Activated T-cell treated with anti-CD3 and anti-CD28 coated beads, Interleukin-2, amount 50 U/mL, for 24 hours (primary cell): ENCODE measurements at regions not wholly inside any gene's neighbourhood (a gene's known extent, or its start where the extent isn't known, plus 50 kb on each side); places are given as distances from the start of the nearest gene placed in this dataset.
"Not testable (repeated sequence)": the region's sequence is repeated elsewhere in the genome, so short reads cannot be mapped to it uniquely, and the experiment has no call there.

Source experiments
- DNase-seq: peaks from one replicate; pipeline ENCODE4 v3.0.0-alpha.2; 2020
- H3K27ac Mint-ChIP-seq: 2 replicates; pipeline ENCODE4 v1.8.0; 2020; ENCODE audit warnings: mild to moderate bottlenecking, mixed read lengths
- H3K27me3 Mint-ChIP-seq: 2 replicates; pipeline ENCODE4 v1.8.0; 2020; ENCODE audit warnings: mixed read lengths
- H3K36me3 Mint-ChIP-seq: 2 replicates; pipeline ENCODE4 v1.8.0; 2020; ENCODE audit warnings: low read depth, mixed read lengths
- H3K4me1 Mint-ChIP-seq: 2 replicates; pipeline ENCODE4 v1.8.0; 2020; ENCODE audit warnings: low read depth, mixed read lengths
- H3K4me3 Mint-ChIP-seq: 2 replicates; pipeline ENCODE4 v1.8.0; 2020; ENCODE audit warnings: mild to moderate bottlenecking, moderate library complexity, mixed read lengths
- H3K9me3 Mint-ChIP-seq: 2 replicates; pipeline ENCODE4 v1.8.0; 2020; ENCODE audit warnings: mixed read lengths

DNA sequence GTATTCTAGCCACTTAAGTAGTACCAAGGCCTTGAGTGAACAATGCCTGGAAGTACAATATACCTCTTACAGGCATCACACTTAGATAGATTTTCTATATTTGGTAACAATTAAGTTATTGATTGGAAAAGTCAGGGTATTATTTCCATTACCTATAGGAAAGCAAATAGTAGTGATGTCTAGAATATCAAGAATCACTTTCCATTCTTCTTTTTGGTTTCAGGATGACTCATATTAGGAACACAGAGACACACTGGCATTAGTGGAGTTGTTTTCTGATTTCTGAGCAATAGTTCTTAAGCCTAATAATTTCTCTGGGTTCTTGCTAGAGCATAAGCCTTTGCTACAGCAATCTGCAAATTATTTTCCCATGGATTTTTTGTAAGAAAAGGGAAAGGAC is 1640.0 kb upstream of the SEL1L start:
- DNase-seq: no peak
- Mint-ChIP-seq H3K27me3 (no peaks in the 10 kb centered on the region), H3K4me1 (no peaks in the 10 kb centered on the region), H3K9me3 (peaks cover 30% of the 10 kb centered on the region), H3K27ac (no peak overlapping the region), H3K4me3 (no peak overlapping the region), H3K36me3 (no peaks in the 10 kb centered on the region)

DNA sequence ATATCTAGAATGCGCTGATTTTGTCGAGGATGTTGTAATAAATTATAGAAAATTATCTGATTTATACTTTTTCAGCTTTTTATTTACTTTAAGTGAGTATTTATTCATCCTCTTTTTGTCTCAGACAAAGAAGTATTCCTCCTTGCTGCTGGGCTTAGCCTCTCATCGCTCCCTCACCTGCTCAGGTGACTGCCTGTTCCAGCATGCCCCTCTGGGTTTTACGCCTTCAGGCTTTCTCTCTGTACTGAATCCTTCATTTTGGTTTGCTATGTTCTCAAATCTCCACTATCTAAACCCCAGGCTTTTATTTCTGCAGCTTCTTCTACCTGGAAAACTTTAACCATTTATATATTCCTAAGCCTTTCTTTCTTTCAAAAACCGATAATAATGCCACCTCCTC is 1650.9 kb upstream of the SEL1L start:
- peaks cover 21% of the 10 kb centered on the region for H3K9me3 Mint-ChIP-seq
- H3K4me3 Mint-ChIP-seq: no peak overlapping the region
- DNase-seq: no peak
- H3K4me1 Mint-ChIP-seq: no peaks in the 10 kb centered on the region
- H3K27me3 Mint-ChIP-seq: no peaks in the 10 kb centered on the region
- no peak overlapping the region for H3K27ac Mint-ChIP-seq
- no peaks in the 10 kb centered on the region for H3K36me3 Mint-ChIP-seq

DNA sequence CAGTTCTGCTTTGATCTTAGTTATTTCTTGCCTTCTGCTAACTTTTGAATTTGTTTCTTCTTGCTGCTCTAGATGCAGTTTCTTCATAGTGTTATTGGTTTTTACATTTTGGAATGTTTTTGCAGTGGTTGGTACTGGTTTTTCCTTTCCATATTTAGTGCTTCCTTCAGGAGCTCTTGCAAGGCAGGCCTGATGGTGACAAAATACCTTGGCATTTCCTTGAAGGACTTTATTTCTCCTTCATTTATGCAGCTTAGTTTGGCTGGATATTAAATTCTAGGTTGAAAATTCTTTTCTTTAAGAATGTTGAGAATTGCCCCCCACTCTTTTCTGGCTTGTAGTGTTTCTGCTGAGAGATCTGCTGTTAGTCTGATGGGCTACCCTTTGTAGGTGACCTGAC is 1654.7 kb upstream of the SEL1L start:
- not testable (repeated sequence) for H3K27me3 Mint-ChIP-seq, H3K36me3 Mint-ChIP-seq, H3K4me1 Mint-ChIP-seq, H3K4me3 Mint-ChIP-seq, H3K27ac Mint-ChIP-seq, DNase-seq
- peaks cover 16% of the 10 kb centered on the region for H3K9me3 Mint-ChIP-seq

DNA sequence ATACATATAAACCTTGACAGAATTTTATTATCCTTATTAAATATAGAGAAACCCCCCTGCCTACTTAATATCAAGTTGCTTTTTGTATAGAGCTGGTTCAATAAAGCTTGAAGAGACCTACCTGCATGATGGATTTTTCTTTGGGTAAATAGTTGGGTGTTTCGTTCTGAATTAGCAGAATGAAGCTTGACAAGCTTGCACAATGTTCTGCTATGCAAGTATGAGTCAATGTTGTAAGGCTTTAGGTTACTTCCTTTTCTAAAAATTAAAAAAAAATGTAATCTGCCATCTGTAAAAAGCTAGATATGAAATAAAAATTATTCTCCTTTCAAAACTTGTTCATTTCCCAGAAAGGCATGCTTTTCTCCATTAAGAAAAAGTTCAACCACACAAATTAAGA is 1662.6 kb upstream of the SEL1L start:
- Mint-ChIP-seq H3K36me3 (no peaks in the 10 kb centered on the region), H3K9me3 (peaks cover 21% of the 10 kb centered on the region), H3K4me3 (no peak overlapping the region), H3K27me3 (no peaks in the 10 kb centered on the region), H3K27ac (no peak overlapping the region), H3K4me1 (no peaks in the 10 kb centered on the region)
- DNase-seq: no peak

DNA sequence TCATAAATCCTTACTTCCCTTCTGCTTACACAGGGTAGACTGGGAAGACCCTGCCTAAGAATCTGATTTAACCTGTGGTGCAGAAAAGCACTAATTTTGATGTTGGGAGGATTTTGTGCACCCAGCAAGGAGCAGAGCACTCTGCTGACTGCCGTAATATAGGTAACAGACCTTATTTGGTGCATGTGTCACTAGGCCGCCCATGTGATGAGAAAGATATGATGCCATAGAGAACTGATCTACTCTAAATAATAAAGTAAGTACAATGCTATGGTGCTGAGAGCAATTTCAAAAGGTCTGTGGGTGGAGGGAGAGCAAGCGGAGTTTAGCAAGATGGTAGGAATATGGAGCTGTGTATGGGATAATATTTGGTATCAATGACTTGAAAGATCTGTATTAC is 1663.6 kb upstream of the SEL1L start:
- Mint-ChIP-seq H3K36me3 (no peaks in the 10 kb centered on the region), H3K4me3 (no peak overlapping the region), H3K4me1 (no peaks in the 10 kb centered on the region), H3K27ac (no peak overlapping the region), H3K27me3 (no peaks in the 10 kb centered on the region), H3K9me3 (peaks cover 21% of the 10 kb centered on the region)
- no peak for DNase-seq

DNA sequence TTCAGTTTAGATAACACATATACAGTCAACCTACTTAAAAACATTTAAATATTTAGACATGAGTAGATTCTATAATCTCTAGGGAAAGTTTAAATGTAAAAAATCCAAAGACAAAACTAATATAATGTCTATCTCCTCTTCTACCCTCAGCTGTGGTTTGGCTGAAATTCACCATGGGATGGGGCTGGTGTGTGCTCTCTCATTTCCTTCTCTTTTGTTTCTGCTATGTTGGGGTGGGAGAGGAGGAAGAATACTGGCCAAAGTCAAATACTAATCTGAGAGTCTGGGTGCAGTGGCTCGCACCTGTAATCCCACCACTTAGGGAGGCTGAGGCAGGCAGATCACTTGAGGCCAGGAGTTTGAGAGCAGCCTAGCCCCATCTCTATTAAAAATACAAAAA is 1673.9 kb upstream of the SEL1L start:
- no peaks in the 10 kb centered on the region for H3K27me3 Mint-ChIP-seq
- DNase-seq: no peak
- no peak overlapping the region for H3K27ac Mint-ChIP-seq
- H3K4me3 Mint-ChIP-seq: no peak overlapping the region
- H3K4me1 Mint-ChIP-seq: no peaks in the 10 kb centered on the region
- no peaks in the 10 kb centered on the region for H3K36me3 Mint-ChIP-seq
- peaks cover 8% of the 10 kb centered on the region for H3K9me3 Mint-ChIP-seq

DNA sequence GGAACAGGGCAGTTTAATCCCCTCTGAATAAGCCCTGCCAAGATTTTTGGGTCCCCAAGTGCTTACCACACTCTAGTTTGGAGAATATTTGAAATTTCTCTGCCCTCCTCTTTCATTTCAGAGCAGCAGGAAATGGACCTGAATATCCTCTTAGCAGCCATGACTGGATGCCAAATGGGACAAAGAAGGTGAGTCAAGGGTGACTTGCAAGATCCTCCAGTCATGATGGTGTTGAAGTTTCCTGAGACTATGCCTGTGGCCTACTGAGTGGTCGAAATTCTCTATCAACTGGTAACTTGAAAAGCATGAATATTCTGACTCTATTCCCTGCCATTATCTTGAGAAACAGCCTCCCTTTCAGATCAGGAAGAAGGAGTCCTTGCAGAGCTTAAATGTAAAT is 1674.7 kb upstream of the SEL1L start:
- H3K9me3 Mint-ChIP-seq: peaks cover 8% of the 10 kb centered on the region
- no peak overlapping the region for H3K4me3 Mint-ChIP-seq
- H3K4me1 Mint-ChIP-seq: no peaks in the 10 kb centered on the region
- H3K36me3 Mint-ChIP-seq: no peaks in the 10 kb centered on the region
- no peak for DNase-seq
- H3K27ac Mint-ChIP-seq: no peak overlapping the region
- H3K27me3 Mint-ChIP-seq: no peaks in the 10 kb centered on the region

DNA sequence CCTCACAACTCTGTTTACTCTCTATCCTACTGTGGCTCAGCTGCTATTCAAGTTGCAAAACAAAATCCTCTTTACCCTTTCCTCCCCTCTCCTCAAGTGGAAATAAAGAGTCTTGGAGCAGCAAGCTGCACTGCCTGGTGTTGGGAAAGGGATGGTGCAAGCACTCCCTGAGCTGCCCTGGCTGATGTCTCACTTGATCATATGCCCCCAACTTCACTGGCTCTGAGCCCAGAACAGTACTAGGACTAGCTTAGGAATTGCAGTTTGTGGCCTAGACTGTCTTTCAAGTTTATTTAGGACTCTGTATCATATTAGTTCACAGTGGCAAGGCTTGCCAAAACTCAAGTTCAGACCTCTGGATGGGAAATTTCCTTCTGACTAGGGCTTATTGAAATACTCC is 1683.8 kb upstream of the SEL1L start:
- H3K4me1 Mint-ChIP-seq: no peaks in the 10 kb centered on the region
- no peak overlapping the region for H3K4me3 Mint-ChIP-seq
- no peak overlapping the region for H3K27ac Mint-ChIP-seq
- H3K9me3 Mint-ChIP-seq: peaks cover 20% of the 10 kb centered on the region
- DNase-seq: no peak
- no peaks in the 10 kb centered on the region for H3K27me3 Mint-ChIP-seq
- no peaks in the 10 kb centered on the region for H3K36me3 Mint-ChIP-seq

DNA sequence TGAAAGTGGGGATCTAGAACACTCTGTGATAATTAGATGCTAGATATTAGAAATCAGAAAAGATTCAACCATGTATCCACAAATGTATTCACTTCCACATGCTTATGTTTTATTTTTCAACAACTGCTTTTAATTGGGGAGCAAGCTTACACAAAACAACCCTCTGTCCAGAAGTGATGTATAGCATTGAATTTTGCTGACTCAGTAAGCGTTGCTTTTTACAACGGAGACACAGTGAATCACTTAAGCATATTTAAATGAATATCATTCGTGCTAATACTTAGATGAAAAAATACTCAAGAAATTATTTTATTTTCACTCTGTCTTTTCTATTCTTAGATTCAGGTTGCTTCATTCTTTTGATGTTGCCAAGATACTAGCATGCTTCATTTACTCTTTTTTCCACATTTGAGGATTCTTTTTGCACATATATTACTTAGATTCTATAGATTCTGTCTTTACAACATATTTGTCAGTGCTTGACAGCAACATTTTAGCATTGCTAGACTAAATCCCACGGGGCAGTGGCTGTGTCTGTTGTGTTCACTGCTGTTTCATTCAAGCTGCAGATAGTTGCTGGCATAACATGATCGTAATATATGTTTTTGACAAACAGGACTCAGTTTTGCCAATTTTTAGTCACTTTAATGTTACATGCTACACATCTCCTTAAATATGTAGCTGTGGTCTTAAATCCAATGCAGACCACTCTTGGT is 1714.4 kb upstream of the SEL1L start:
- no peak overlapping the region for H3K4me3 Mint-ChIP-seq
- H3K36me3 Mint-ChIP-seq: no peaks in the 10 kb centered on the region
- H3K9me3 Mint-ChIP-seq: peaks cover 30% of the 10 kb centered on the region
- no peaks in the 10 kb centered on the region for H3K27me3 Mint-ChIP-seq
- no peak overlapping the region for H3K27ac Mint-ChIP-seq
- DNase-seq: no peak
- H3K4me1 Mint-ChIP-seq: no peaks in the 10 kb centered on the region

DNA sequence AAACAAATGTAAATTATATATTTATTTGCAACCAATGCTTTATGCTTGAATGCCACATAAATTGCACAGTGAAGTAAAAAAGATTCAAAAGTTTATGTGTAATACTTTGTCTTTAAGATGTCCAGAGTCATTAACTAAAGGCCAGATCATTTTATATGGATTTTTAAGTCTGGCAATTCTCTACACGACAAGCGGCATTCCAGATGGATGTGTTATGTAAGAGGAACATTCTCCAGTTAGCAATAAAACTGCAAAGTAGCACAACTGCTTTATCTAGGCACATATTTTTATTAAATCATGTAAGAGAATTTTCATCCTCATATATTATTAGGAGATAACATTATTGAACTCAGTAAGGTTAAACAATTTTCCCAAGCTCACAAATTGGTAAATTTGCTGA is 1717.7 kb upstream of the SEL1L start:
- H3K4me3 Mint-ChIP-seq: no peak overlapping the region
- H3K27ac Mint-ChIP-seq: no peak overlapping the region
- no peaks in the 10 kb centered on the region for H3K36me3 Mint-ChIP-seq
- H3K9me3 Mint-ChIP-seq: peaks cover 19% of the 10 kb centered on the region
- no peaks in the 10 kb centered on the region for H3K27me3 Mint-ChIP-seq
- no peak for DNase-seq
- no peaks in the 10 kb centered on the region for H3K4me1 Mint-ChIP-seq

DNA sequence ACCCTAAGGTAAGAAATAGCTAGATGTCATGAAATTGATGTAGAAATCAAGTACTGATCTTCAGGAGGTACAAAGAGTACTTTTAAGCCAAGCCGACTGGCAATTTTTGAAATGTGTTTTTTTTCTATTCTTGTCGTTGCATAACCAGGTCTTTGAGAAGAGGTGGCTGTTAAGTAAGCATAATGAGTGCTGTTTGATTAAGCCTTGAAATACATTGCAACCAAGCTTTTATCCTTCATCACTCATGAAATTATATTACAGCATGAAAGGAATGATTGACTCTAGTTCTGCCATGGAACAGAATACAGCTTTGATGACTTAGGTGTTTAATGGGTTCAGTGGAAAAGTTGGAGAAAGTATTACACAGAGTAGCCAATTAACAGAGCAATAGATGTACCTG is 1720.2 kb upstream of the SEL1L start:
- no peak for DNase-seq
- Mint-ChIP-seq H3K27ac (no peak overlapping the region), H3K4me3 (no peak overlapping the region), H3K4me1 (no peaks in the 10 kb centered on the region), H3K9me3 (peaks cover 8% of the 10 kb centered on the region), H3K36me3 (no peaks in the 10 kb centered on the region), H3K27me3 (no peaks in the 10 kb centered on the region)

DNA sequence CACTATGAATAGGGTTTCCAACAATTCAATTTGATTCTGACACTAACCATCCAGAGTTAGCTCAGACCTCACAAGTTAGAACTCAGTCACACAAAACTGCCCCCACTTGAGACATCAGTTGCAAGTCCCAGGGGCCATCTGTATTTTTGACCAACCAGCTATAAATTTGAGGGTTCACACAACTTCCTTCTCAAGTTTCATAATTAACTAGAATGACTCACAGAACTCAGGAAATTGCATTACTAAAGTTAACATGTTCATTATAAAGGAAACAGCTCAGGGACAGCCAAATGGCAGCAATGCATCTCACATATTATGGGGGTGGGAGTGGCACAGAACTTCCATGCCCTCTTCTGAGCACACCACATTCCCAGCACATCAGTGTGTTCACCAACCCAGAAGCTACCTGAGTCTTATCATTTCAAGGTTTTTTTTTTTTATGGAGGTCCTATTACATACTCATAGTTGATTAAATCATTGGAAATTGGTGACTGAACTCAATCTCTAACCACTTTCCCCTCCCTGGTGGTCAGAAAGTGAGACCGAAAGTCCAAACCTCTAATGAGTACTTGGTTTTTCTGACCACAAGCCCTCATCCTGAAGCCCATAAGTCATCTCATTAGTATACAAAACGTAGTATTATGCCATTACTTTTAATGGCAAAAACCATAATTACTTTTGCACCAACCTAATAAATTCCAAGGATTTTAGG is 1721.5 kb upstream of the SEL1L start:
- H3K4me3 Mint-ChIP-seq: no peak overlapping the region
- no peak for DNase-seq
- H3K36me3 Mint-ChIP-seq: no peaks in the 10 kb centered on the region
- peaks cover 8% of the 10 kb centered on the region for H3K9me3 Mint-ChIP-seq
- no peaks in the 10 kb centered on the region for H3K27me3 Mint-ChIP-seq
- no peak overlapping the region for H3K27ac Mint-ChIP-seq
- no peaks in the 10 kb centered on the region for H3K4me1 Mint-ChIP-seq

DNA sequence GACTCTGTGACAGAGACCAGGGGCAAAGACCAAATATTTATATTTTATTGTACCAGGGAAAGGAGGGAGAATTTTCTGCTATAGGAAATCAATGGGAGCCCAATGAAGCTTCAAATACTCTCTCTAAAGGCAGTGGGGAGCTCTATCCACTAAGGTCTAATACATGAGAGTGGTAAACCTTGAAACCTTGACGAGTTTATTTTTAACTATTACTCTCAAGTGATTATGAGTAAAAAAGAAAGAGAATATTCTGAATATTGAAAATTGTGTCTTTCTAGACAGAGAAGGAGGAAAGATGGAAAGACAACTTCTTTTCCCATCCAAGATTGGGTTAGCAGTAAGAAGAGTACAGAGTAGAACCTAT is 1722.1 kb upstream of the SEL1L start:
- no peak overlapping the region for H3K27ac Mint-ChIP-seq
- no peaks in the 10 kb centered on the region for H3K36me3 Mint-ChIP-seq
- peaks cover 8% of the 10 kb centered on the region for H3K9me3 Mint-ChIP-seq
- H3K27me3 Mint-ChIP-seq: no peaks in the 10 kb centered on the region
- H3K4me1 Mint-ChIP-seq: no peaks in the 10 kb centered on the region
- H3K4me3 Mint-ChIP-seq: no peak overlapping the region
- DNase-seq: no peak

DNA sequence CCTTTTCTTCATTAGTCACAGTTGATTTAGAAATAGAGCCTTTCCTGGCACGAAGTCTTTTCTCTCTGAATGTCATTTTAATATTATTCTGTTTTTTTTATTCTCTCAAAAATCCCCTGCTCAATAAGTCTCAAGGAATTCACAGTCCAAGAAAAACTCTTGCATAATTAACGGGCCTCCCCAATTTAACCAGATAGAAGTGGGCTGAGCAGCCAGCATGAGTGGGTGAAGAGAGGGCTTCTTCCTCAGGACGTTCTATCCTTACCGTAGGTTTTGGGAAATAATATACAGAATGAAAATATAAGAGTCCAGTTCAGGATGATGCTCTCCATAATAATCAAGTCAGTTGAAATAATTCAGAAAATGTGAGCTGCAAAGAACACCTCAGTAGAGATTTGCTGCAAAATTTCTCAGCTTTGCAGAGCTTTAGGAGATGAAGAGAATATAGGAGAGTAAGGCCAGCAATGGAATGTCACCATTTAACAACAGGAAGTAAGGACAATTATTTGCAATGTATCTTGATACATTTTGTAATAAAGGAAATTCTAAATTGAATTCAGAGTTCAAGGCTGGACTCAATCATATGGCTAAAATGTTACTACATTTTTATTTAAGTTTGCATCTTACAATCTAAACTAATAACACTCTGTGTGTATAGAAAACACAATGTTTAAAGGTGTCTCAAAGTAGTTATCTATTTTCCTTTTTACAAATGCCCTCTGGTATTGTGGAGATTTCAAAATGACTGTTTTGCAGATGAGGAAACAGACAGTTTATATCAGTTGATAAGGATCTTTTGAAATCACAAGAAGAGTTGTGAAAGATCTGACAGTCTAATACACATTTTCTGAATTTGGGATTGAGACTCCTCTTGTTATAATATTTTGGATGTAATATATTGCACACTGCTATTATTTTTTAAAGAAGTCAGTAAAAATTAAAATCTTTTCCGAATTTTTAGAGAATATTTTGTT is 1724.1 kb upstream of the SEL1L start:
- Mint-ChIP-seq H3K36me3 (no peaks in the 10 kb centered on the region), H3K4me3 (no peak overlapping the region), H3K4me1 (no peaks in the 10 kb centered on the region), H3K27ac (no peak overlapping the region), H3K27me3 (no peaks in the 10 kb centered on the region), H3K9me3 (peaks cover 16% of the 10 kb centered on the region)
- DNase-seq: no peak

DNA sequence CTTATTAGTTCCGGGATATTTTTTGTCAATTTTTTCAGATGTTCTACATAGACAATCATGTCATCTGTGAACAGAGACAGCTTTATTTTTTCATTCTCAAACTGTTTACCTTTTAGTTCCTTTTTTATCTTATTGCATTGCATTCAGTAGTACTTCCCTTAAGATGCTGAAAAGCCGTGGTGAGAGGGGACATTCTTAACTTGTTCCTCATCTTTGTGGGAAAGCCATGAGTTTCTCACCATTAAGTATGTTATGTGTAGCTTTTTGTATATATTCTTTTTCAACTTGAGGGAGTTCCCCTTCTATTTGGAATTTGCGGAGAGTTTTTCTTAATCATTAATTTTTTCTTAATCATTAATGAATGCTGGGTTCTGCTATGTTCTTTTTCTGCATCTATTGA is 1727.1 kb upstream of the SEL1L start:
- no peak overlapping the region for H3K4me3 Mint-ChIP-seq
- no peaks in the 10 kb centered on the region for H3K36me3 Mint-ChIP-seq
- DNase-seq: no peak
- H3K27me3 Mint-ChIP-seq: no peaks in the 10 kb centered on the region
- no peak overlapping the region for H3K27ac Mint-ChIP-seq
- H3K4me1 Mint-ChIP-seq: no peaks in the 10 kb centered on the region
- peaks cover 12% of the 10 kb centered on the region for H3K9me3 Mint-ChIP-seq
